ENCODE measurements at regions not wholly inside any gene's neighbourhood (a gene's known extent, or its start where the extent isn't known, plus 50 kb on each side); places are given as distances from the start of the nearest gene placed in this dataset.

DNA sequence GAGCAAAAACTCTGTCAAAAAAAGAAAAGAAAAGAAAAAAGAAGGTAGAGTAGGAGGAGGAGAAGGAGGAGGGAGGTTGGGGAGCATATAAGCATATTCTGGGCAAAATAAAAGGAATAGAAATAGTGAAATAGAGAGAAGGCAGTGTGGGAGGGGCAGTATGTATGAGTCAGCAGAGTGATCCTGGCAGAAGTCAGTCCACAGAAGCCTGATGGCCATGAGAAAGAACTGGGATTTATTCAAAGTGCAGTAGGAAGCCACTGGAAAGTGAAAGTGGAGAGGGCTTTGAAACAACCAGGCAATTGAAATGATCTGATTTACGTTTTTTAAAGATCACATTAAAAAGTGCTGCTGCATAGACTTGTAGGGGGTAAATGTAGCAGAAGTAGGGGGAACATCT, 368.6 kb upstream of the USP15 start:
- TF ChIP-seq, protein P1, sequence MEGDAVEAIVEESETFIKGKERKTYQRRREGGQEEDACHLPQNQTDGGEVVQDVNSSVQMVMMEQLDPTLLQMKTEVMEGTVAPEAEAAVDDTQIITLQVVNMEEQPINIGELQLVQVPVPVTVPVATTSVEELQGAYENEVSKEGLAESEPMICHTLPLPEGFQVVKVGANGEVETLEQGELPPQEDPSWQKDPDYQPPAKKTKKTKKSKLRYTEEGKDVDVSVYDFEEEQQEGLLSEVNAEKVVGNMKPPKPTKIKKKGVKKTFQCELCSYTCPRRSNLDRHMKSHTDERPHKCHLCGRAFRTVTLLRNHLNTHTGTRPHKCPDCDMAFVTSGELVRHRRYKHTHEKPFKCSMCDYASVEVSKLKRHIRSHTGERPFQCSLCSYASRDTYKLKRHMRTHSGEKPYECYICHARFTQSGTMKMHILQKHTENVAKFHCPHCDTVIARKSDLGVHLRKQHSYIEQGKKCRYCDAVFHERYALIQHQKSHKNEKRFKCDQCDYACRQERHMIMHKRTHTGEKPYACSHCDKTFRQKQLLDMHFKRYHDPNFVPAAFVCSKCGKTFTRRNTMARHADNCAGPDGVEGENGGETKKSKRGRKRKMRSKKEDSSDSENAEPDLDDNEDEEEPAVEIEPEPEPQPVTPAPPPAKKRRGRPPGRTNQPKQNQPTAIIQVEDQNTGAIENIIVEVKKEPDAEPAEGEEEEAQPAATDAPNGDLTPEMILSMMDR (IDR thresholded peaks at IDR 0.05) = no peak
- no peak for TF ChIP-seq POLR2A (IDR thresholded peaks at IDR 0.05)
